Lower leg skin (tissue), 4 donors: ENCODE measurements at regions not wholly inside any gene's neighbourhood (a gene's known extent, or its start where the extent isn't known, plus 50 kb on each side); places are given as distances from the start of the nearest gene placed in this dataset.

Experiments used
- DNase-seq, 2 donors: peaks; one replicate each; pipeline ENCODE4 v3.0.0-alpha.2; 2019; ENCODE audit warnings: low spot score in 2 of 2
- H3K4me3 ChIP-seq: fragments of 200-600 bp; sonication (generic); 2 replicates; pipeline ENCODE4 v1.5.1; 2017; ENCODE audit warnings: mild to moderate bottlenecking, low read depth; ENCODE audit not compliant: poor library complexity, severe bottlenecking
- POLR2A ChIP-seq, 2 donors: fragments of 450-650 bp; IDR thresholded peaks; one replicate each; pipeline ENCODE4 v1.6.1; 2016 to 2017; ENCODE audit warnings: antibody characterized with exemption in 2 of 2, mild to moderate bottlenecking in 1 of 2, moderate library complexity in 1 of 2
- WGBS, 2 donors: methylation state at CpG; one replicate each; pipeline ENCODE4 v1.1.5; 2018; 5-methylcytosine and 5-hydroxymethylcytosine counted together
- intact Hi-C: fragments of 100-400 bp; cut with DNase I; formaldehyde crosslinking; loops from one replicate; pipeline ENCODE4 v1.15.0; 2023; ENCODE audit warnings: low total_unique reads
- TF ChIP-seq, protein P1 (sequence below), 3 donors: fragments of 450-650 bp; IDR thresholded peaks; one replicate each; pipeline ENCODE4 v1.5.1; 2016; ENCODE audit warnings: antibody characterized with exemption in 3 of 3, mild to moderate bottlenecking in 3 of 3, moderate library complexity in 2 of 3

DNA sequence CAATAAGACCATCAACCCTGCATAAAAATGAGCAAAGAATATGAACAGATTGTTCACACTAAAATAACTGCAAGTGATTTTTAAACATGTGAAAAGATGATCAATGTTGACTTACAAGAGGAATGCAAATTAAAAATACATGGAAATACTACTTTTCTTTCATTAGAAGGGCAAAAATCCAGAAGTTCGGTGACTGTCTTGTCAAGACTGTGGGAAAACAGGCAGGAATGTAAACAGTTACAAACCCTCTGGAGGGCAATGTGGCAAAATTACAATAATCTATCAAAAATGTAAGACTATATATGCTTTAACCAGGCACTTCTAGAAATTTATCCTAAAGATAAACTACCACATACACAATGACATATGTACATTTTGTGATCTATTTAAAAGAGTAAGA lies 86.7 kb downstream of the TNFAIP3 start:
- WGBS, 2 donors, result 0 to 82% methylated on average over 1 of the region's 1 CpG
- intact Hi-C loops, result no loop called here
- TF ChIP-seq POLR2A (IDR thresholded peaks at IDR 0.05), result no peak
- TF ChIP-seq, protein P1, sequence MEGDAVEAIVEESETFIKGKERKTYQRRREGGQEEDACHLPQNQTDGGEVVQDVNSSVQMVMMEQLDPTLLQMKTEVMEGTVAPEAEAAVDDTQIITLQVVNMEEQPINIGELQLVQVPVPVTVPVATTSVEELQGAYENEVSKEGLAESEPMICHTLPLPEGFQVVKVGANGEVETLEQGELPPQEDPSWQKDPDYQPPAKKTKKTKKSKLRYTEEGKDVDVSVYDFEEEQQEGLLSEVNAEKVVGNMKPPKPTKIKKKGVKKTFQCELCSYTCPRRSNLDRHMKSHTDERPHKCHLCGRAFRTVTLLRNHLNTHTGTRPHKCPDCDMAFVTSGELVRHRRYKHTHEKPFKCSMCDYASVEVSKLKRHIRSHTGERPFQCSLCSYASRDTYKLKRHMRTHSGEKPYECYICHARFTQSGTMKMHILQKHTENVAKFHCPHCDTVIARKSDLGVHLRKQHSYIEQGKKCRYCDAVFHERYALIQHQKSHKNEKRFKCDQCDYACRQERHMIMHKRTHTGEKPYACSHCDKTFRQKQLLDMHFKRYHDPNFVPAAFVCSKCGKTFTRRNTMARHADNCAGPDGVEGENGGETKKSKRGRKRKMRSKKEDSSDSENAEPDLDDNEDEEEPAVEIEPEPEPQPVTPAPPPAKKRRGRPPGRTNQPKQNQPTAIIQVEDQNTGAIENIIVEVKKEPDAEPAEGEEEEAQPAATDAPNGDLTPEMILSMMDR (IDR thresholded peaks at IDR 0.05), result no peak
- DNase-seq, result no peak
- no peak overlapping the region for H3K4me3 ChIP-seq

DNA sequence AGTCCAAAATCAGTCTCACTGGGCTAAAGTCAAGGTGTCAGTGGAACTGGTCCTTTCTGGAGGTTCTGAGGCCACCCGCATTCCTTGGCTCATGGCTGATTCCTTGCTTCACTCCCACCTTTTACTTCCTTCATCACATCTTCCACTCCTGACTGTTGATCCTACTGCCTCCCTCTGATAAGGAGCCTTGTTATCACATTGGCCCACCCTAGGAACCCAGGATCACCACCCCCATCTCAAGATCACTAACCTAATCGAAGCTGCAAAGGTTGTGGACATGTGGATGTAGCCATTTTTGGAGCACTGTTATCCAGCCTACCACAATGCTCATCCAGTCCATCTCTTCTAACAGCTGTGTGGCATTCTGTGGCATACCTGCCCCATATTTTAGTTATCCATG lies 87.2 kb downstream of the TNFAIP3 start:
- 96 to 98% methylated on average over 2 of the region's 2 CpGs for WGBS, 2 donors
- no peak for TF ChIP-seq POLR2A (IDR thresholded peaks at IDR 0.05)
- TF ChIP-seq, protein P1 (IDR thresholded peaks at IDR 0.05), result no peak
- H3K4me3 ChIP-seq, result no peak overlapping the region
- DNase-seq, result no peak
- intact Hi-C loops, result no loop called here

DNA sequence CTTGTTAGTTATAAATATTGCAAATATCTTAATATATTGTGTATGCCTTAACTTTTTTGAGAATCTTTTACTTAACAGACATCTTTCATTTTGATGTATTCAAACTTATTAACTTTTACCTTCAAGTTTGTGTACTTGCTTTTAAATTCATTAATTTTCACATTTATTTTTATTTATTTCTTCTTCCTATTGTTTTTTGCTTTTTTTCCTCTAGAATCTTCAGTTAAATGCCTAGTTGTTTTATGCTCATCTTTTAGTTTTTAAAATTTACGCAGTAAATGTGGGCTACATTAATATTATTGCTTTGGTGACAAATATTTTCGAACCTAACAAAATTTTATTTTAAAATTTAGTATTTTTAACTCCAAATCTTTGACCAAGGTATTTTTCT lies 89.0 kb downstream of the TNFAIP3 start:
- no peak overlapping the region for H3K4me3 ChIP-seq

DNA sequence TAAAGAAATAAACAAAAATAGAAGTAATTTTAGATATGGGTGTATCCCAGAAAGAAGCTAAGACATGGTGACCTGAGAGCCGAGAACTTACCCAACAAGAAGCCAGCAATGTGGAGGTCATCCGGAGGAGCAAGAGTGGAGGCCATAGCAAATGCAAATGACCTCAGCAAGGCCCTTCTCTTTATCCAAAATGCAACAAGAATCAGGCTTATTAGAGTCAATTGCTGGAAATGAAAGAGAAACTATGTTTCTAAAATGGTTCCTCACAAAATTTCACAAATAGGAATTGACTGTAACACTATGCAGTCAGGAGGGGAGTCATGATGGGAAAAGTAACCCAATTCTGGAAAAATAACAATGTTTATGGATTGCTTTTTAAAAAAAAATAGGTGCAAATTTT lies 90.4 kb downstream of the TNFAIP3 start:
- intact Hi-C loops, result no loop called here
- no peak overlapping the region for H3K4me3 ChIP-seq
- DNase-seq, result no peak
- WGBS, 2 donors, result 77 to 92% methylated on average over 2 of the region's 2 CpGs
- no peak for TF ChIP-seq POLR2A (IDR thresholded peaks at IDR 0.05)
- TF ChIP-seq, protein P1 (IDR thresholded peaks at IDR 0.05), result no peak

More for the DNA sequence above, 89.0 kb downstream of the TNFAIP3 start:
- 94 to 97% methylated on average over 2 of the region's 2 CpGs for WGBS, 2 donors
- TF ChIP-seq, protein P1 (IDR thresholded peaks at IDR 0.05), result no peak
- intact Hi-C loops, result no loop called here
- no peak for DNase-seq

DNA sequence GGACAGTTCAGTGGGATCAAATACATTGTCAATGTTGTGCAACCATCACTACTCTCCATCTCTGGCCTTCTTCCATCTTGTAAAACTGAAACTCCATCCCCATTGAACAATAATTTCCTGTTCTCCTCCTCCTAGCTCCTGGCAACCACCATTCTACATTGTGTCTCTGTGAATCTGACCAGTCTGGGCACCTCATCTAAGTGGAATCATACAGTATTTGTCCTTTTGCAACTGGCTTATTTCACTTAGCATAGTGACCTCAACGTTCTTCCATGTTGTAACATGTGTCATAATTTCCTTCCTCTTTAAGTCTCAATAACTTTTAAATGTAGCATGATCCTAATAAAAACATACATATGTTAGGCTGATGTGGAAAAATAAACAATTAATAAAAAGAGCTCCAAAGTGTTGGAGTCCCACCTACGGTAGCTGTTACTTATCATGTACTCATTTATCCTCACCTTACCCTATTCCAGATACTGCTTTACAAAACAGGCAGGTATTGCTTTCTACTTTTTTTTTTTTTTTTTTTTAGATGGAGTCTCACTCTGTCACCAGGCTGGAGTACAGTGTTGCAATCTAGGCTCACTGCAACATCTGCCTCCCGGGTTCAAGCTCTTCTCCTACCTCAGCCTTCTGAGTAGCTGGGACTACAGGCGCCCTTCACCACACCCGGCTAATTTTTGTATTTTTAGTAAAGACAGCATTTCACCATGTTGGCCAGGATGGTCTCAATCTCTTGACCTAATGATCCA lies 91.9 kb downstream of the TNFAIP3 start:
- WGBS, 2 donors, result 85 to 87% methylated on average over 5 of the region's 5 CpGs
- intact Hi-C loops, result no loop called here
- DNase-seq, result no peak
- TF ChIP-seq POLR2A (IDR thresholded peaks at IDR 0.05), result no peak
- TF ChIP-seq, protein P1 (IDR thresholded peaks at IDR 0.05), result no peak
- no peak overlapping the region for H3K4me3 ChIP-seq

DNA sequence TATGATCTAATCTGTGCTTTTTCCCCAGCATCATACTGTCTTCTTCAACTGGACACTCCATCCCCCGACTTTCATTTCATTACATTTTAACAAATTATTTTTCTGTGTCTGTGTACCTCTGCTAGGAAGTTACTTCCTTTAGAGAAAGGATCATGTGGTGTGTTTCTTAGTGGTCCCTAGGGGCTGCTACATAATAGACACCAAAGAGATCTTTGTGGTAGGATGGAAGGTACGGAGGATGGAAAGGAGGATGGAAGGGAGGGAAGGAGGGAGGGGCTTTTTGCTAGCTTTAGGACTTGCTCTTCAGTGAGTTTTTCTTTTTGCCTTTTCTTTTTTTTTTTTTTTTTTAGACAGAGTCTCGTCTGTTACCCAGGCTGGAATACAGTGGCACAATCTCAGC lies 95.7 kb downstream of the TNFAIP3 start:
- 70 to 86% methylated on average over 3 of the region's 3 CpGs for whole genome bisulfite sequencing, 2 donors
- H3K4me3 ChIP-seq, result no peak overlapping the region
- intact Hi-C loops, result no loop called here
- no peak for DNase-seq
- TF ChIP-seq POLR2A (IDR thresholded peaks at IDR 0.05), result no peak
- TF ChIP-seq, protein P1 (IDR thresholded peaks at IDR 0.05), result no peak
